HS-5 (cell line): ENCODE measurements at regions not wholly inside any gene's neighbourhood (a gene's known extent, or its start where the extent isn't known, plus 50 kb on each side); places are given as distances from the start of the nearest gene placed in this dataset.
"Not testable (repeated sequence)": the region's sequence is repeated elsewhere in the genome, so short reads cannot be mapped to it uniquely, and the experiment has no call there.

Experiments
- DNase-seq: peaks from one replicate; pipeline ENCODE4 v3.0.0-alpha.2; 2012; ENCODE audit warnings: low read depth

- no peak for DNase-seq
Observed at GRCh38 chr2:31660812-31661335, 80.1 kb upstream of the SRD5A2 start.

GRCh38 chr2:31660165-31660564 lies 79.4 kb upstream of the SRD5A2 start:
- no peak for DNase-seq

GRCh38 chr2:31654241-31654640 lies 73.5 kb upstream of the SRD5A2 start:
- no peak for DNase-seq

- DNase-seq, result no peak
Observed at GRCh38 chr2:31651736-31652135, 71.0 kb upstream of the SRD5A2 start.

GRCh38 chr2:31651267-31651666 lies 70.5 kb upstream of the SRD5A2 start:
- DNase-seq, result no peak

- DNase-seq, result no peak
Observed at GRCh38 chr2:31644551-31644950, 63.8 kb upstream of the SRD5A2 start.

GRCh38 chr2:31642707-31643106 lies 62.0 kb upstream of the SRD5A2 start:
- no peak for DNase-seq

- DNase-seq, result not testable (repeated sequence)
Observed at GRCh38 chr2:31632201-31632600, 51.5 kb upstream of the SRD5A2 start.
